IMR-90 (cell line): ENCODE measurements at regions not wholly inside any gene's neighbourhood (a gene's known extent, or its start where the extent isn't known, plus 50 kb on each side); places are given as distances from the start of the nearest gene placed in this dataset.

Experiments
- BHLHE40 ChIP-seq: fragments of 150-350 bp; IDR thresholded peaks from 2 replicates; pipeline ENCODE4 v1.6.1; 2016; ENCODE audit warnings: mild to moderate bottlenecking, low read depth, low read length
- CEBPB ChIP-seq: IDR thresholded peaks from 2 replicates; pipeline ENCODE4 v1.6.1; 2012; ENCODE audit warnings: low read depth, low read length, improper control_type of control experiment
- CHD1 ChIP-seq: IDR thresholded peaks from 2 replicates; pipeline ENCODE4 v1.6.1; 2012; ENCODE audit warnings: low read depth, low read length, improper control_type of control experiment
- CTCF ChIP-seq: conservative IDR thresholded peaks from 2 replicates; pipeline ENCODE4 v1.5.1; 2012; ENCODE audit warnings: mild to moderate bottlenecking, low read depth, low read length, improper control_type of control experiment
- ELK1 ChIP-seq: fragments of 150-350 bp; IDR thresholded peaks from 2 replicates; pipeline ENCODE4 v1.6.1; 2016; ENCODE audit warnings: low read depth, mild to moderate bottlenecking, low read length, moderate library complexity, borderline replicate concordance
- MAFK ChIP-seq: IDR thresholded peaks from 2 replicates; pipeline ENCODE4 v1.6.1; 2012; ENCODE audit warnings: low read depth, low read length, improper control_type of control experiment
- MAZ ChIP-seq: IDR thresholded peaks from 2 replicates; pipeline ENCODE4 v1.6.1; 2012; ENCODE audit warnings: low read depth, mild to moderate bottlenecking, low read length, improper control_type of control experiment, moderate library complexity, borderline replicate concordance
- MXI1 ChIP-seq: IDR thresholded peaks from 2 replicates; pipeline ENCODE4 v1.6.1; 2012; ENCODE audit warnings: low read depth, mild to moderate bottlenecking, low read length, moderate library complexity, borderline replicate concordance
- POLR2A ChIP-seq: IDR thresholded peaks from 2 replicates; pipeline ENCODE4 v1.6.1; 2012; ENCODE audit warnings: mild to moderate bottlenecking, low read depth, low read length
- RCOR1 ChIP-seq: IDR thresholded peaks from 2 replicates; pipeline ENCODE4 v1.6.1; 2012; ENCODE audit warnings: mild to moderate bottlenecking, low read length, improper control_type of control experiment; ENCODE audit not compliant: insufficient replicate concordance
- RFX5 ChIP-seq: IDR thresholded peaks from 2 replicates; pipeline ENCODE4 v1.8.0; 2012; ENCODE audit warnings: low read depth, mild to moderate bottlenecking, low read length, moderate library complexity
- SMC3 ChIP-seq: fragments of 150-350 bp; IDR thresholded peaks from 2 replicates; pipeline ENCODE4 v1.6.1; 2016; ENCODE audit warnings: low read depth, mild to moderate bottlenecking, antibody characterized with exemption, low read length, moderate library complexity
- USF2 ChIP-seq: fragments of 150-350 bp; IDR thresholded peaks from 2 replicates; pipeline ENCODE4 v1.6.1; 2017; ENCODE audit warnings: mild to moderate bottlenecking, antibody characterized with exemption, low read length, low read depth

GRCh38 chr9:99721898-99722297, 99.8 kb upstream of the NR4A3 start:
- TF ChIP-seq MAFK (no peak), CTCF (no peak), POLR2A (no peak), SMC3 (no peak), RCOR1 (no peak), RFX5 (no peak), MAZ (no peak), MXI1 (no peak), BHLHE40 (no peak), USF2 (no peak), ELK1 (no peak), CEBPB (peak; percentile 29; the same call in 1 of the 2 replicates), CHD1 (no peak)
